GM19452 (cell line): ENCODE measurements at regions not wholly inside any gene's neighbourhood (a gene's known extent, or its start where the extent isn't known, plus 50 kb on each side); places are given as distances from the start of the nearest gene placed in this dataset.

Experiments
- ATAC-seq: cut with Tn5 transposase; IDR thresholded peaks from one replicate; pipeline ENCODE4 v1.9.1; 2021; ENCODE audit not compliant: unreplicated experiment

- no peak for ATAC-seq
Measured at GRCh38 chr6:113642001-113642713, 215.0 kb upstream of the MARCKS start.

DNA sequence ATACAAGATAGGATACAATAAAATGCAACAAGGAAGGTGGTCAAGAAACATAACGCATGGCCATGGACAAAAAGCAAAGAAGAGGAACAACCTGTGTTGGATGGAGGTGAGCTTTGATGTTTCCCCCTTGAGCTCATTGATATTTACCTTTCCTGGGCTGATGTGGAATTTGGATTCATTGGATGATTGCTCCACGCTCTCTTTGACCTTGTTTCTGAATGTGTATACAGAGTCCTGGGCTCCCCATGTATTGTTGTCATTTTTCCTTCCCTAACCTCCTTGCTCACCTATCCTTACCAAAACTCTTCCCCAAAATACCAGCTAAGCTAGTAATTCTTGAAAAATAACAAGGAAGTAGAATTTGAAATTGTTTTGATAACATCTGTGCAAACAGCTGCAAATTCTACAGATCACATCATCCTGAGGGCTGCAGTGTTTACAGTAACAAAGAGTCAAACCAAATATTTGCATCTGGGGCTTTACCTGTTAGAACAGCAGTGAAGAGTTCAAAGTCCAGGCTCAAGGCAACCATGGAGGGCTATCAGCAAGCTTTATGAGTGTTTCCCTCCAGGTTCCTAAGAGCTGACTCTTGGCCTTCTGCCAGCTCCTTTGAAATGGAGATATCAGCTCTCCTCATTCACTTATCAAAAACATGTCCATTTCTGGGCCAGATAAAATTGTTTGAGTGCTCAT is 214.3 kb upstream of the MARCKS start:
- ATAC-seq = peak; percentile 93

GRCh38 chr6:113643407-113643770 is 213.8 kb upstream of the MARCKS start:
- no peak for ATAC-seq

DNA sequence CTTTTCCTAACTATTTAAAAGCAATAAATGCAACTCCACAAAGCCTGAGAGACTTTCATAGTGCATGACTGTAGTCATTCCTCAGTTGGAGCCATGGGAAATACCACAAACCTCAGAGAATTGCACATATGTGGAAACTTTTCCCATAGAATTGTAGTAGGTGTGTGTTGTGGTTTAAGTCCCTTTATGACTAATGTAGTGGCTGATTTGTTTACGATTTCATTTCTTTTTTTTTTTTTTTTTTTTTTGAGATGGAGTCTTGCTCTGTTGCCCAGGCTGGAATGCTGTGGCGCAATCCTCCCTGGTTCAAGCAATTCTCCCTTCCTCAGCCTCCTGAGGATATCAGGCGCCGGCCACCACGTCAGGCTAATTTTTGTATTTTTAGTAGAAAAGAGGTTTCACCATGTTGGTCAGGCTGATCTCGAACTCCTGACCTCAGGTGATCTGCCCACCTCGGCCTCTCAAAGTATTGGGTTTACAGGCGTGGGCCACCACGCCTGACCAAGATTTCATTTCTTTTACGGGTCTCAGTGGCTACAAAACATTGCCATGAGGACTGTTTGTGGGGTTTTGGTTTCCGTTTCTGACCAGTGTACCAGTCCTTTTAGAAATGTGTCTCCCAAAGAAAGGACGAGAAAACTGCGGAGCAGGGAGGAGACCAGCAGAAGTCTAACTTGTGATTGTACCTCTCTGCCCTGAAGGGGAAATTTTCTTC is 212.1 kb upstream of the MARCKS start:
- ATAC-seq = no peak

DNA sequence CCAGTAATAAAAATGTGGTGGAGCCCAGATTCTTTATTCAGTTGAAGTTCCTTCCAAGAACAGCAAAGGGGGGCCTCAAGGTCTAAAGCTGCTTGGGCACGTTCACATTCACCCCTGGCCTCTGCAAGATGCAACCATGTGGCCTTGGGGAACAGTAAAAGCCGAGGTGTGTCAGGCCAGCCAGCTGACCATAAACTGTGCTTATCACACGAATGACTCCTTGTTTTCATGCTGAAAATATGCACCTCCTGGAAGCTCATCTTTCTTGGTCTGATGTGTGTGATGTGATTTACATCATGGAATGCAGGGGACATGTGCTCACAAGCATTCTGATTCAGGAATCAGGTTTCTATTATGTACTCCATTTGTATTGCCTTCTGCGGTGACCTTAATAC is 211.6 kb upstream of the MARCKS start:
- ATAC-seq = no peak

DNA sequence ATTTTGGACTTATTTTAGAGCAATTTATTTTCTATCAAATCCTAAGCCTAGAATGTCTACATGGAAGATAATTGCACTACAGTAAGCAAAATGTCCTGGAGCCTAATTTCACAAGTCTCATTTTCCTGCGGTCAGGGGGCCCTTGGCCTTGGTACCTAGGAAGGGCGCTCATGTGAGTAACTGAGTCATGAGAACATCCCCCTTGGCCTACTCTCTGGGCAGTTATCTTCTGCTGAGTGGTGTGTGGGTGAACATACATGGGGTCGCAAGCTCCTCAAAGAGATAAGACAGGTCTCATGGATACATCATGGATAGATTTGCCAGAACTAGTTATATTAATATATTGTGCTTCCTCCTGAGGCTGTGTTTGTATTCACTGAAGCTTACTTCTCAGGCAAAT is 211.2 kb upstream of the MARCKS start:
- ATAC-seq = no peak

- ATAC-seq = no peak
Measured at GRCh38 chr6:113646701-113647100, 210.4 kb upstream of the MARCKS start.

DNA sequence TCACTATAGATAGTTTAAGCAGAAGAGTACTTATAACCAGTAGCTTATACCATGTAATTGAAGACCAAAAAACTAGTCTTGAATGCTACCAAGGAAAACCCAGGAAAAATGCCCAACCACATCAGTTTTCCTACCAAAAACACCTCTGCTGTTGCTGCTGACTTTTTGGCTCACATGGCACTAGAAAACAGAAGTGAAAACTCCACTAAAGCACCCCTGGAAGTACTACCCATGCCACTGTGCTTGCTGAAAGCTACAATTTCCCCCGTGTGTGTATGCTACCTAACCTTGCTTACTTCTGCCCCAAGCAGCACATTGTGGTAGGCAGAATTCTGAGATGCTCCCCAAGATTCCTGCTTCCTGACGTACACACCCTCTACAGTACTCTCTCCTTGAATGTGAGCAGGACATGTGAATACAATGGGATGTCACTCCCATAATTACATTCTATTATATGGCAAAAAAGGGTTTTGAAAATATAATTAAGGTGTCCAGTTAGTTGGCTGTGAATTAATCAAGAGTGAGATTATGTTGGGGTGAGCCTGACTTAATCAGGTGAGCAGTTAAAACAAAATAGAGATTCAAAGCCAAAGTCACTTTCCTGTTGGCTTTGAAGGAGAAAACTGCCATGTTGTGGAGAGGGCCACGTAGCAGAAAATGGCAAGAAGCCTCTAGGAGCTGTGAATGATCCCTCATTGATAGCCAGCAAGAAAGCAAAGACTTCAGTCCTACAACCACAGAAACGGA is 209.8 kb upstream of the MARCKS start:
- ATAC-seq = no peak

- ATAC-seq = no peak
Measured at GRCh38 chr6:113648698-113649097, 208.4 kb upstream of the MARCKS start.

DNA sequence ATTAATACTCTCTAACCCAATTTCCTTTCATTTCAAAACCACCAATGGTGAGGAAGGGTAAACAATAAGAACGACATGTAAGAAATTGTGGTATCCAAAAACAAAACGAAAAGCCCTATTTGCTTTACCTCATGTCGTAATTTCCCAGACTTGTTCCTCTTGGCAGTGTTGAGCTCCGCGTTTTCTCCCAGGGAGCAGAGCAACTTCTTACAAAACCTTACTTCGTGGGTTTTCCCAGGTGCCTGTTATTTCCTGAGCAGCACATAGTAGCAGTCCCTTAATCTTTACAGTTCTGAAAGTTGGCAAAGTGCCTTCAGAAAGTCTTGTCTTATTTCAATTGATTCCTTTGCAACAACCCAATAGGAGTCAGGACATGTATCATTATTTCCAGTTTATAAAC is 207.9 kb upstream of the MARCKS start:
- no peak for ATAC-seq

GRCh38 chr6:113649880-113650609 is 207.1 kb upstream of the MARCKS start:
- no peak for ATAC-seq

- ATAC-seq = no peak
Measured at GRCh38 chr6:113650610-113650979, 206.6 kb upstream of the MARCKS start.

- no peak for ATAC-seq
Measured at GRCh38 chr6:113651120-113651519, 206.0 kb upstream of the MARCKS start.

DNA sequence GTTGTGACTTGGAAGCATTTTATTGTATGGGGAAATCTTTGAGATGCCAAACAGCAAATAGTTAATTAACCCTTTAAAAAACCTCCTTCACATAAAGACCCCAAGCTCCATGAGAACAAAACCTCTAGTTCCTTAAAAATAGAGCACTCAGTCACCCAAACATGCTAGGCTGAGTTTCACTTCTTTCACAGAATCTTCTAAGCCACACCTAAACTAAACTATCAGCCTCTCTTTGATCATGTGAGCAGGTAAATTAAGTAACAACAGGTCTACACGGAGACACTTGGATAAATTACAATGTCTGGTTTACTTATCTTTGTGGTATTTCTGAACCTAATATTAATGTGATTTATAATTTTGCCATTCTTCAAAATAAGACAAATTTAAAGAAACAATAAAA is 205.2 kb upstream of the MARCKS start:
- no peak for ATAC-seq

GRCh38 chr6:113653275-113653674 is 203.9 kb upstream of the MARCKS start:
- no peak for ATAC-seq

- ATAC-seq = no peak
Measured at GRCh38 chr6:113654396-113654795, 202.7 kb upstream of the MARCKS start.

DNA sequence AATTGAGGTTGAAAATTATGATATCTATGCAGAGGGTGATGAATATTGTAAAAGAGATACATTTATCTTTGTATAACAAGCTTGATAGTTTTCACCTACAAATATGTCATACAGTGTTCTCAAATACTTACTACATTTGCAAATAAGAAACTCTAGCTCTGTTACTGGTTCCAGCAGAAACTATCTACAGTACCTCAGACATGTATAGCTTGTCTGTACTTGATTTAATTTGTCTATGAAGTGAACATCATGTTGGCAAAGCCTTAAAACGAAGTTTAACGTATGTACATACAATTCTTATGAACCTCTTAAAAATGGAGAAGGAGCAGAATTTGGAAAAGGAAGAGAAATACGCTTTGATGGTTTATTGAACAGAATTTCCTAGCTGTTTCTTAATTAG is 201.4 kb upstream of the MARCKS start:
- ATAC-seq = no peak

DNA sequence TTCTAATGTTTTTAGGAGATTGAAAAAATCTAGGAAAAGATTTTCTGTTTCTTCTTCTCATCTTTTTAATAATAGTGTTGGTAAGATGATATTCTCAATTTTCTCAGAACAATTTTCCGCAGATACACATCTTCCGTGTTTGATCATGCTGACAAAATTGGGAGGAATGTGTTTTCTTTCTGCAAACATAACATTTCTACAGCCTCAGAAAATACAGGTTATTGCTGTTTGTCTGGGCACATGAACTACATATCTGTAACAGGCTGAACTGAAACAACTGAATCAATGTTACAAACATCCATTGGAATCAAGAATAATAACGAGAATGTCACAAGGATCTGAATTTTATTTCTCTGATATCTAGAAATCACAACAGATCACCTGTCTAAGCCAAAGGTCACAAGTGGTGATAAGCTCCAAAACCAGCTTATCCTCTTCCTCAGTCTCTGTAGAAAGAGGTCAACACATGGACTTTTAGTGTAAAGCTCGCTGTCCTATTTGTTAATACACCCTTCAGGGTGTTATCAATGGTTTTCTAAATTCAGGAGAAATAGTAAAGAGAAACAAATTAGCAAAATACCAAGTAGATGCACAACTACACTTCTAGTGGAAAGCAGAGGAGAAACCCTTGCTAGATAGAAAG is 197.3 kb upstream of the MARCKS start:
- no peak for ATAC-seq

DNA sequence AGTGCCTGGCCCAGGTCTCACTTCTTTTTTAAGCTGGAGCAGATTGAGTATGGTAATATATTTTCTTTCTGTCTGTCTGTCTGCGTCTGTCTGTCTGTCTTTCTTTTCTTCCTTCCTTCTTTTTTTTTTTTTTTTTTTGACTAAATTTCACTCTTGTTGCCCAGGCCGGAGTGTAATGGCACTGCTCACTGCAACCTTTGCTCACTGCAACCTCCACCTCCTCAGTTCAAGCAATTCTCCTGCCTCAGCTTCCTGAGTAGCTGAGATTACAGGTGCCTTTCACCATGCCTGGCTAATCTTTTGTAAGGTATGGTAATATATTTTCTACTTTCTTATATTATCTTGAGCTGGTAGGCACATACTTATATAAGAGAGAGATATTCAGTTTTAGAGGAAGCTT is 196.3 kb upstream of the MARCKS start:
- no peak for ATAC-seq

DNA sequence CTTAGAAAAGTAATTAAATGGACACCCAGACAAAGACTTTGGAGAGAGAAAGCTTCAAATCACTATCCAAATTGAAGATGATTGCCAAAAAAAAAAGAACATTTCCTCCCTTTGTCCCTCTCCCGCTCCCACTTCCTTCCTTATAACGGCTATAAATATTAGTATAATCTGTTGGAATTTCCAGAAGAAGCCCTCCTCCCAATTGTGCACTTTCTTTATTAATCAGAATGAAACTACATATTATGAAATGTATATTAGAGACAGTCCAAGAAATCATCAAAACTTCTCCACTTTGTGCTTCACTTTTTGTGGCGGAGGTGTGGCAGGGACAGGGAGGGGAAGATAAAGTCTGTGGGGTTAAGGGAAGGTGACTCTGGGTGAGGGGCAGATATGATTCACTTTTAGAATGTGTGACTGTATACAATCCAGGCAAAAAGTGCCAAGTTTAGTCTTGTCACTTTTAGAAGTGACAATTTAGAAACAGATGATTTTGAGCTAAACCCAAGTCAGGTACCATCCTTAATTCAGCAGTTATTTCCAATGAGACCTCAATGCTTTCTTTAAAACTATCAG is 195.0 kb upstream of the MARCKS start:
- no peak for ATAC-seq
